PC-9 (cell line): ENCODE measurements at regions not wholly inside any gene's neighbourhood (a gene's known extent, or its start where the extent isn't known, plus 50 kb on each side); places are given as distances from the start of the nearest gene placed in this dataset.

Experiments
- CTCF ChIP-seq: fragments of 200-600 bp; sonication (generic); conservative IDR thresholded peaks from 2 replicates; pipeline ENCODE4 v1.6.1; 2017; ENCODE audit warnings: mixed run types, antibody characterized with exemption, mild to moderate bottlenecking, moderate library complexity
- EZH2 ChIP-seq: fragments of 200-600 bp; sonication (generic); IDR thresholded peaks from 2 replicates; pipeline ENCODE4 v1.8.0; 2017; ENCODE audit warnings: antibody characterized with exemption, low read depth

- TF ChIP-seq CTCF = no peak
- TF ChIP-seq EZH2 = no peak
Measured at GRCh38 chr12:58441483-58441882, 478.8 kb downstream of the LRIG3 start.
